Activated naive CD4-positive, alpha-beta T cell treated with anti-CD3 and anti-CD28 coated beads, Interleukin-2, amount 10 ng/mL, durations not matched to agents 7 days and 5 days (primary cell): ENCODE measurements at regions not wholly inside any gene's neighbourhood (a gene's known extent, or its start where the extent isn't known, plus 50 kb on each side); places are given as distances from the start of the nearest gene placed in this dataset.
"Not testable (repeated sequence)": the region's sequence is repeated elsewhere in the genome, so short reads cannot be mapped to it uniquely, and the experiment has no call there.

Experiments
- CTCF ChIA-PET: fragments of 350-600 bp; sonication (Branson Sonifier 250); formaldehyde crosslinking; loops from one replicate; lab custom pipeline; 2021; ENCODE audit warnings: antibody characterized with exemption; lab: Charles Lee
- DNase-seq: peaks from one replicate; pipeline ENCODE4 v3.0.0-alpha.2; 2020
- H3K27ac Mint-ChIP-seq: one replicate; pipeline ENCODE4 v1.8.0; 2021; ENCODE audit warnings: mild to moderate bottlenecking, moderate library complexity, mixed read lengths
- H3K27me3 Mint-ChIP-seq: one replicate; pipeline ENCODE4 v1.8.0; 2021; ENCODE audit warnings: mild to moderate bottlenecking, mixed read lengths
- H3K36me3 Mint-ChIP-seq: one replicate; pipeline ENCODE4 v1.8.0; 2021; ENCODE audit warnings: mixed read lengths
- H3K4me1 Mint-ChIP-seq: one replicate; pipeline ENCODE4 v1.8.0; 2021; ENCODE audit warnings: mixed read lengths
- H3K4me3 Mint-ChIP-seq: one replicate; pipeline ENCODE4 v1.8.0; 2021; ENCODE audit warnings: mild to moderate bottlenecking, moderate library complexity, mixed read lengths
- H3K9me3 Mint-ChIP-seq: one replicate; pipeline ENCODE4 v1.8.0; 2021; ENCODE audit warnings: mixed read lengths

DNA sequence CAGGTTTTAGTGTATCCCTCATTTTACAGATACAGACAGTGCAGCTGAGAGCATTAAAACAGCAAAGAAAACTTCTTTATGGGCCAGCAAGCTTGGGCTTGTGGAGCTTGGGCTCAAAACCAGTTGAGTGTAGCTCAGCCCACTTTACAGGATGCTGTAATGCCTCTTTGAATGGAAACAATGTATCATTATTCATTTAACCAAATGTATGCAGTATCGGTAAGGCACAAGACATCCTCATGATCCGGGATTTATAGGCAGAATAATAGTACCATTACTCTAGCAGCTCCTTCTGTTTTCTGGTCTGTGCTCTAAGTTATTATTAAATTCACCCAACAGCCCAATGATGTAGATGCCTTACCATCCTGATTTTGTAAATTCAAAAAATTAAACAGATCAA, 575.1 kb upstream of the CDH7 start:
- H3K4me3 Mint-ChIP-seq: no peak overlapping the region
- H3K27ac Mint-ChIP-seq: no peak overlapping the region
- H3K27me3 Mint-ChIP-seq: no peaks in the 10 kb centered on the region
- H3K9me3 Mint-ChIP-seq: peaks cover 17% of the 10 kb centered on the region
- CTCF ChIA-PET: no interaction called here
- DNase-seq: no peak
- no peaks in the 10 kb centered on the region for H3K4me1 Mint-ChIP-seq
- no peaks in the 10 kb centered on the region for H3K36me3 Mint-ChIP-seq

DNA sequence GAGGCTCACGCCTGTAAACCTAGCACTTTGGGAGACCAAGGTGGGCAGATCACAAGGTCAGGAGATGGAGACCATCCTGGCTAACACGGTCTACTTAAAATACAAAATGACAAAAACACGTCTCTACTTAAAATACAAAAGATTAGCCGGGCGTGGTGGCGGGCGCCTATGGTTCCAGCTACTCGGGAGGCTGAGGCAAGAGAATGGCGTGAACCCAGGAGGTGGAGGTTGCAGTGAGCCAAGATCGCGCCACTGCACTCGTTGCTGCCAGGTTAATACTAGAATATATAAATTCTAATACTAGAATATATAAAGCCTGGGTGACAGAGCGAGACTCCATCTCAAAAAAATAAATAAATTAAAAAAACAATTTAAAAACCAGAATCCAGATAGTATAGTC, 588.7 kb upstream of the CDH7 start:
- H3K9me3 Mint-ChIP-seq, H3K27me3 Mint-ChIP-seq, H3K27ac Mint-ChIP-seq, H3K4me1 Mint-ChIP-seq, DNase-seq, H3K4me3 Mint-ChIP-seq, H3K36me3 Mint-ChIP-seq, CTCF ChIA-PET: not testable (repeated sequence)

DNA sequence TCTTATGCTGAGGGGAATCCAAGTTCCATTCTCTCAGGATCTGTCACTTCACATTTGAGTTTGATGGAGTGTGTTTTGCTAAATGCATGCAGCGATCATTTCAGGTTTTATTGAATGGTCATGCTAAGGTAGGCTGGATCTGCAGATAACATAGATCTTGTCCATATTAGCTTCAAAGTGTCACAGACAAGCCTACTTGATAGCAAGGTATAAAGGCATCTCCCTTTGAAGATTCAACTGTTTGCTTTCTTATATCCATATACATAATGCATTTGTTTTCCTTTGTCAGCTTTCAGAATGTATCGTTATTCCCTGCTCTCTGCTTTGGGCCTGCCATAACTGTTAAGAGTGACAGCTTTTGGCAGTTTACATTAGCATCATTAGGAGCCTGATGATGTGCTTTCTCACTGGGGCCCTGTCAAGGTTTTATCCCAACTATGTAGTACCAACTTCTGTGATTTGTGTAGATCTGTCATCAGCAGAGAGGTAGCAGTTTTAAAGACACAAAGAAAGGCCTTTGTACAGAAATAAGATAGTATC, 604.3 kb upstream of the CDH7 start:
- no peak overlapping the region for H3K4me3 Mint-ChIP-seq
- H3K9me3 Mint-ChIP-seq: peaks cover 9% of the 10 kb centered on the region
- CTCF ChIA-PET: no interaction called here
- H3K27me3 Mint-ChIP-seq: no peaks in the 10 kb centered on the region
- DNase-seq: no peak
- H3K4me1 Mint-ChIP-seq: no peaks in the 10 kb centered on the region
- H3K36me3 Mint-ChIP-seq: no peaks in the 10 kb centered on the region
- H3K27ac Mint-ChIP-seq: no peak overlapping the region

DNA sequence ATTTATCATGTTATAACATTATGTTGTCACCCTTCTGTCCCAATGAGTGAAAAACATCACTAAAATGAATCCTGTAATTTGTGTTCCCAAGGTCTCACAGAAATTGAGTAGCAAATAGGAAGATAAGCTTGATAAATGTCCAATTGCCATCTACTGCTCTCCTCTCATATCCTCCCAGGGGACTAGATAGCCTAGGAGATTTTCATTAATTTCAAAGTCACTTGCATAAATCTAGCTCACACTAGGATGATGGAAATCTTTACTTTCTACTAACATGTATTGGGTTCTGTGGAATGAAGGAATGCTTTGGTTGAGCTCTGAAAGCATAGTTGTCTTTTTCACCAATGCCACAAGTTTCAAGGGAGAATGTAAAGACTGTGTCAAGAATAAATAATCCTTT, 605.5 kb upstream of the CDH7 start:
- Mint-ChIP-seq H3K4me3 (no peak overlapping the region), H3K4me1 (no peaks in the 10 kb centered on the region), H3K27ac (no peak overlapping the region), H3K27me3 (no peaks in the 10 kb centered on the region), H3K9me3 (peaks cover 9% of the 10 kb centered on the region), H3K36me3 (no peaks in the 10 kb centered on the region)
- no peak for DNase-seq
- CTCF ChIA-PET: no interaction called here

DNA sequence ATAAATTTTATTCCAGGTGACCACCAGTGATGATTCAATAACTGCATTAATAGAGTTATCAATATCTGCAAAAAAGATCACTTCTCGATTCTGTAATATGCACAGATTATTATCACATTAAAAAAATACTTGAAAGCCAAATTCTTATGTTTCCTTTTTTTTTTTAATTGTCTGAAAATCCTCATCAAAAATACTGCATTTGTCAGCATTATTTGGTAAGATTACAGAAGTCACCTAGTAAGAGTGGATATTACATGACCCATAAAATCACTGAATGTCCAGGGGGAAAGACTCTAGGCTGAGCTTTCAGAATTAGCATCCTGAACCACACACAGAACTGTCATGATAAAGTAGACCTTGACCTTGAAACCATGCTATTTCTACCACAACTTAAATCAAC, 617.2 kb upstream of the CDH7 start:
- Mint-ChIP-seq H3K4me1 (no peaks in the 10 kb centered on the region), H3K27ac (no peak overlapping the region), H3K9me3 (peaks cover 3% of the 10 kb centered on the region), H3K4me3 (no peak overlapping the region), H3K27me3 (no peaks in the 10 kb centered on the region), H3K36me3 (no peaks in the 10 kb centered on the region)
- DNase-seq: no peak
- CTCF ChIA-PET: no interaction called here

DNA sequence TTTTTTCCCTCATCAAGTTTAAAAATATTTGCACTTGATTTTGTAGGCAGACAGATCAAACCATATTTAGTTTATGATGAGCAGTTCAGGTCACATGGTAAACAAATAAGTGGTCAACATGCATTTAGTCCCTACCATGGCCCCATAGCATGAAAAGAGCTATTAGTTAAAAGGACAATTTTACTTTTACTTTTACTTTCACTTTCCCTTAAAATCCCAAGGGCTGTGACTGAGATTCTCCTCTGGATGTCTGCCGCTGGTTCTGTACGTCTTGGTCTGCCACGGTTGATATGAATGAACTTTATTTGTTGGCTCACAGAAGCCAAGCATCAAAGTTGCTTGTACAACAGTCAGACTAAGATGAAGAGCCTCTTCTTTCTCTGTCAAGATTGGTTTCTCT, 626.2 kb upstream of the CDH7 start:
- peaks cover 14% of the 10 kb centered on the region for H3K9me3 Mint-ChIP-seq

DNA sequence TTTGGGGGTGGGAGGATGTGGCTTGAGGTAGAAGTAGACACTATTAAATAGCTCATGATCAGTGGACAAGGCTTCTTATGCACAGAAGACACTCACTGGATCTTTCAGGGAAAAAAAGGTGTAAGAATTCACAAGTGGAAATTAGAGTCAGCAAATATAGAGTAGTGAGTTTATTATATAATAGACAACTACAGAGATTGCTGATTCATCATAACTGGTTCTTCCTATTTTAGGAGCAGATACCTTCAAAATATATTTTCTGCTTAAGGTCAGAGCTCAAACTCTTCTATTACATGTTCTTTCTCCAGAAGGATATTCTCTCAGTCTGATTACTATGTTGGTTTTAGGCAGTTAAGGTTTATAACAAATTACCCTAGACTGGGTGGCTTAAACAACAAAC, 646.9 kb upstream of the CDH7 start:
- no peaks in the 10 kb centered on the region for H3K27me3 Mint-ChIP-seq
- H3K27ac Mint-ChIP-seq: no peak overlapping the region
- H3K36me3 Mint-ChIP-seq: no peaks in the 10 kb centered on the region
- DNase-seq: no peak
- CTCF ChIA-PET: no interaction called here
- no peak overlapping the region for H3K4me3 Mint-ChIP-seq
- no peaks in the 10 kb centered on the region for H3K4me1 Mint-ChIP-seq
- H3K9me3 Mint-ChIP-seq: peaks cover 13% of the 10 kb centered on the region

More for the DNA sequence above, 626.2 kb upstream of the CDH7 start:
- H3K4me3 Mint-ChIP-seq: no peak overlapping the region
- H3K27me3 Mint-ChIP-seq: no peaks in the 10 kb centered on the region
- CTCF ChIA-PET: interaction anchor here (0.7 kb wide), 1 partner anchor 10 kb away, joined by 3 read pairs; no protein-coding TSS in a partner anchor
- no peaks in the 10 kb centered on the region for H3K4me1 Mint-ChIP-seq
- DNase-seq: no peak
- no peak overlapping the region for H3K27ac Mint-ChIP-seq
- no peaks in the 10 kb centered on the region for H3K36me3 Mint-ChIP-seq

DNA sequence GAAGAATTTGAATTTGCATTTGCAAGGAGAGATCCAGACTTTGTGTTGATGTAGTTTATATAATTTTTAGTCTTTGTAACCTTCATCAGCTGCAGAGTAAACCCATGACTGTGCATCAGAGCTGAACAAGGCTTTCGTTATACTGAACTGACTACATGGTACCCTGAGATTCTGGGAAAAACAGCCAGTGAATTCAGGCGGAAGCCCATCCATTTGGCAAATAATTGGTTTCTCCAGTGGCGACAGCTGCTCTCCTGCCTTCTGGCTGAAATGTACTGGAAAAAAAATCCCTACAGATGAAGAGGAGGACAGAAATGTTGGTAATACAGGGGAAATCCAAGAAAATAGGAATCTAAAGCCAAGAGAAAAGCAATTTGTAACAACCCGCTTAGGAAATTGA, 657.5 kb upstream of the CDH7 start:
- DNase-seq: no peak
- H3K36me3 Mint-ChIP-seq: no peaks in the 10 kb centered on the region
- no peaks in the 10 kb centered on the region for H3K4me1 Mint-ChIP-seq
- H3K9me3 Mint-ChIP-seq: no peaks in the 10 kb centered on the region
- H3K4me3 Mint-ChIP-seq: no peak overlapping the region
- CTCF ChIA-PET: no interaction called here
- H3K27ac Mint-ChIP-seq: no peak overlapping the region
- H3K27me3 Mint-ChIP-seq: no peaks in the 10 kb centered on the region

DNA sequence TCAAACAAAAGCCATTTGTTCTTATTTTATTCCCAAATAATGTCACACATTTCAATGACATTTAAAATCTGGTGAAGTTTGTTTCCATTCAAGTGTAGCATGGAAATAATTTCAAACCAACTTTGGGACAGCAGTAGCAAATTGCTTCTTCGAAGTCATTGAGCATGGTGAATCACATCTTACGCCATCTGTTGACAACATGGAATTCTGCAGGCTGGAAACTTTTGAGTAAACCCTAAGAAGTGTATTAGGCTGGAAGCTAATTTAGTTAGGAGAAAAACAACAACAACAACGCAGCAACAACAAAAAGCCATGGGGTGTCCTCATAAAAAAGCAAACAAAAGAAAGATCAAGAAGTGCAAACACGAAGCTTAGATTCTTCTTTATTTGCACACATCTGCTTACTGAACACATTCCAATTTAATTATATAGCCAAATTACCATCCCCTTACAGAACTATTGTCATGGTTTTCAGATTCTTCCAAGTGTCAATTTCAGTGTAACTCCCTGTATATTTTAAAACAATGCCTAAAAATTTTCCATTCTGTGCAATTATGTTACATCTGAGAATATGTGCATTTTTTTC, 659.0 kb upstream of the CDH7 start:
- Mint-ChIP-seq H3K27ac (no peak overlapping the region), H3K9me3 (no peaks in the 10 kb centered on the region), H3K27me3 (no peaks in the 10 kb centered on the region), H3K36me3 (no peaks in the 10 kb centered on the region), H3K4me1 (no peaks in the 10 kb centered on the region), H3K4me3 (no peak overlapping the region)
- DNase-seq: no peak
- CTCF ChIA-PET: no interaction called here

DNA sequence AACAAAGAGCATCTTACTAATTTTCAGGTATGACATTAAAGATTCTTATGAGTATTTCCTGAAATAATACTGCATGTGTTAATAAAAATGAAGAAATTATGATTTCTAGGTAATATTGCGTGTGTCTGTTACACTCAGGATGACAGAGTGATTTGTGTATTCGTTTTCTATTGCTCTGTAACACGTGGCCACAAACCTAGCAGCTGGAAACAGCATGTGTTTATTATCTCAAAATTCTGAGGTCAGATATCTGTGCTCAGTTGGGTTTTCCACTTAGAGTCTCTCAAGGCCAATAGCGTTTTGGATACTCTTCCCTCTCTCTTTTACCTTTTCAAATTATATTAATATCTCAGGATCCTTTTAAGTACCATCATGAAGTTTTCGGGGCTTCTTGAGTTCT, 667.9 kb upstream of the CDH7 start:
- no peak overlapping the region for H3K27ac Mint-ChIP-seq
- no peak overlapping the region for H3K4me3 Mint-ChIP-seq
- H3K4me1 Mint-ChIP-seq: no peaks in the 10 kb centered on the region
- H3K36me3 Mint-ChIP-seq: no peaks in the 10 kb centered on the region
- no peaks in the 10 kb centered on the region for H3K27me3 Mint-ChIP-seq
- DNase-seq: no peak
- CTCF ChIA-PET: no interaction called here
- H3K9me3 Mint-ChIP-seq: peaks cover 1% of the 10 kb centered on the region

DNA sequence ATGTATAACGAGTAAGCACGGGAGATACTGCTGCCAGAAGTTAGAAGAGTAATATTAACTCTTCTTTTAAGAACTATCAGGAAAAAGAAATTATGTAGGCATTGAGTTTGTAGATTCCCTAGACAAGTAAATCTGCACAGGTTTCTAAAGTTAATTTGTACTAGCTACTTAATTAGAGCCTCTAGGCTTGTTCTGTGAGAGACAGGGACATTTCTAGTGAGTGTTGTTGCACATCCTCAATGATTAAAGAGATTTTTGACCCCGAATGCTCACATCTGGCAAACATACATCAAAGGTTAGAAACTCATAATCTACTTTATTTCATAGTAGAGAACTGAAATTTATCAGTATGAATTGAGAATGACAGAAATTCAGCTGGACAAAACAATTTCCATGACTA, 669.0 kb upstream of the CDH7 start:
- CTCF ChIA-PET: no interaction called here
- no peak for DNase-seq
- H3K4me1 Mint-ChIP-seq: no peaks in the 10 kb centered on the region
- H3K9me3 Mint-ChIP-seq: peaks cover 1% of the 10 kb centered on the region
- no peak overlapping the region for H3K4me3 Mint-ChIP-seq
- no peaks in the 10 kb centered on the region for H3K36me3 Mint-ChIP-seq
- no peak overlapping the region for H3K27ac Mint-ChIP-seq
- no peaks in the 10 kb centered on the region for H3K27me3 Mint-ChIP-seq

DNA sequence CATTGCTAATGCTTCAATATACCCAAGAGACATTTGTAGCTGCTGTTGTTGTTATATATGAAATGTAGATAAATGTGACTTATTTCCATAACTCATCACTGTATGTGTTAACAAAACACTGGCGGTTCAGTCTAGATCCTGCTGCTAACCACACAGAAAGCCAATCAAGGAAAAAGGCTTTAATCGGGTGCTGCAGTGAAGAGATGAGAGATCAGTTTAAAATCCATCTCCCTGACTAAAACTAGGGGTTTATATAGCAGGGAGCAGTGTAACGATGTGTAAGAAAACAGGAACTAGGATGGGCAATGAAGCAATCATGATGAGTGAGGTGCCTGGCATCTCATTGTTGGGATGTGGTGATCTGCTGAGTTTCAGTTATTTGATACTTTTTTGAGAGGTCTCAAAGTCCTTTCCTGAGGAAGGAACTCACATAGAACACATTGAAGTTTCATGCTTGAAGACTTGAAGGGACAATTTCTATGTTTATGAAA, 677.7 kb upstream of the CDH7 start:
- H3K27me3 Mint-ChIP-seq: no peaks in the 10 kb centered on the region
- CTCF ChIA-PET: no interaction called here
- no peak overlapping the region for H3K4me3 Mint-ChIP-seq
- no peaks in the 10 kb centered on the region for H3K36me3 Mint-ChIP-seq
- peaks cover 9% of the 10 kb centered on the region for H3K9me3 Mint-ChIP-seq
- no peak overlapping the region for H3K27ac Mint-ChIP-seq
- no peaks in the 10 kb centered on the region for H3K4me1 Mint-ChIP-seq
- no peak for DNase-seq

DNA sequence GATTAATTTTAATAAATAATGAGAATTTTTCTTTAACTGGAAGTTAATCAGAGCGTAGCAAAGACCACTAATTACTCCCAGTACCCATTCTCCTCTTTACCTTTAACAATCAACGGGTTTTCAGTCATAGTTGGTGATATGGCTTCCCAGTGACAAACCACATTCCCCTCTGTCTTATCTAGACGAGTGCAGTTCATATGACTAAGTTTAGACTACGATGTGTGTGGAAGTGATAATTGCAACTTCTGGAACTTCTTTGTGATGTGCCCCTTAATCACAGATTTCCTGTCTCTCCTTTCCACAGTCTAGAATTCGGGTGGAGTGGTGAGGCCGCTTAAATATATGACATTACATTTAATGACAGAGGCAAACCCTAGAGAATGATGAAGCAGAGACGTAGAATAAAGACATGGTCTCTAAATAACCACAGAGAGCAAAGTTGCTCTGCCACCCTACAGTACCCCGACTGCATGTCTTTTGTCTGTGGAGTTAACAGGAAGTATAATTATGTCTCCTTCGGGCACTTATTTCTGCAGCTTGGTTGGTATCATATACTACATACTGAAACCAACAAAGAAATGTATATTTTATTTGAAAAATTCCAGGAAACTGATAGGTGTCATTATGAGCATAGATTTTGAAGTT, 693.3 kb upstream of the CDH7 start:
- H3K9me3 Mint-ChIP-seq: peaks cover 13% of the 10 kb centered on the region
- DNase-seq: no peak
- no peaks in the 10 kb centered on the region for H3K36me3 Mint-ChIP-seq
- H3K27me3 Mint-ChIP-seq: no peaks in the 10 kb centered on the region
- H3K4me3 Mint-ChIP-seq: no peak overlapping the region
- CTCF ChIA-PET: no interaction called here
- no peak overlapping the region for H3K27ac Mint-ChIP-seq
- H3K4me1 Mint-ChIP-seq: no peaks in the 10 kb centered on the region

DNA sequence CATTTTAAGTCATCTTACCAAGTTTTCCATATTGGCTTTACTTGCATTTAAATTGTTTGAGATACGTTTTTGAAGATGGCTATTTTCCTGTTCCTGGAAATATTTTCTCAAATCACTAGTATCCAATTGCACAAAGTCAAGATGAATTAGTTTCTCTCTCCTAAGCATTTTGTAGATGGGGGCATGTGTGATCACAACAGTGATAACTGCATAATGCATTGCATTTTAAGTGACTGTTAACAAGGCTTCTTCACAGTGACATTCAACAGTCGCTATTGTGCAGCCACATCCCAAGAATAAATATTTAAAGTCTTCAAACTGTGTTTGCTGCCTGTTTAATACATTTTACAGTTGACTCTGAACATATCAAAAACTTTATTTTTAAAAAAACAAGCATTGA, 694.2 kb upstream of the CDH7 start:
- no peak for DNase-seq
- peaks cover 9% of the 10 kb centered on the region for H3K9me3 Mint-ChIP-seq
- no peaks in the 10 kb centered on the region for H3K27me3 Mint-ChIP-seq
- H3K27ac Mint-ChIP-seq: no peak overlapping the region
- CTCF ChIA-PET: no interaction called here
- H3K4me1 Mint-ChIP-seq: no peaks in the 10 kb centered on the region
- H3K4me3 Mint-ChIP-seq: no peak overlapping the region
- no peaks in the 10 kb centered on the region for H3K36me3 Mint-ChIP-seq

DNA sequence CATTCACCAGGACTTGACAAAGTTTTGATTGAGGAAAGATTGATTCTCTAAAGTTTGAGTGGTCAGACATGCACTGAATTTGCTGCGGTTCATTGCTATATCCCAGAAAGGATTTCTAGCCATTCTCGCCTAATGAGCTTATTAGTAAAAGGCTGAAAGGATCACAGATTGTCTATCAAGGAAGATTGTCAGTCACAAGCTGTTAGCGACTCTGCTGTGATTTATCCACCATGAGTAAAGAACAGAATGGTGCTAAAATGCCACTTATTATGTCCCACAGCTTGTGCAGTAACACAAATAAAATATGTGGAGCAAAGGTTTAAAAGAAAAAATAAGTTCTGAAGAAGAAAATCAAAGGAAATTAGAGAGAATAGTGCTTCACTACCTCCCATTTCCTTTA, 701.2 kb upstream of the CDH7 start:
- Mint-ChIP-seq H3K36me3 (no peaks in the 10 kb centered on the region), H3K27ac (no peak overlapping the region), H3K4me3 (no peak overlapping the region), H3K9me3 (peaks cover 6% of the 10 kb centered on the region), H3K27me3 (no peaks in the 10 kb centered on the region), H3K4me1 (no peaks in the 10 kb centered on the region)
- no peak for DNase-seq
- CTCF ChIA-PET: no interaction called here
